ENCODE measurements at regions not wholly inside any gene's neighbourhood (a gene's known extent, or its start where the extent isn't known, plus 50 kb on each side); places are given as distances from the start of the nearest gene placed in this dataset.
"Not testable (repeated sequence)": the region's sequence is repeated elsewhere in the genome, so short reads cannot be mapped to it uniquely, and the experiment has no call there.

DNA sequence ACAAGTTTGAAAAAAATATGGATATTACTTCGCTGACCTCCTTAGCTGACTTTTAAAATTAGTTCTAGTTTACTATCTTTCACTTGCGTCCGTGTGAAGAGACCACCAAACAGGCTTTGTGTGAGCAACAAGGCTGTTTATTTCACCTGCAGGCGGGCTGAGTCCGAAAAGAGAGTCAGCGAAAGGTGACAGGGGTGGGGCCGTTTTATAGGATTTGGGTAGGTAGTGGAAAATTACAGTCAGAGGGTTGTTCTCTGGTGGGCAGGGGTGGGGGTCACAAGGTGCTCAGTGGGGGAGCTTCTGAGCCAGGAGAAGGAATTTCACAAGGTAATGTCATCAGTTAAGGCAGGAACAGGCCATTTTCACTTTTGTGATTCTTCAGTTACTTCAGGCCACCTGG lies 203.7 kb downstream of the POM121L12 start:
- not testable (repeated sequence) for H3K4me2 ChIP-seq (ENCODE audit: low read depth, low read length); BruUV-seq (replicated peaks)

DNA sequence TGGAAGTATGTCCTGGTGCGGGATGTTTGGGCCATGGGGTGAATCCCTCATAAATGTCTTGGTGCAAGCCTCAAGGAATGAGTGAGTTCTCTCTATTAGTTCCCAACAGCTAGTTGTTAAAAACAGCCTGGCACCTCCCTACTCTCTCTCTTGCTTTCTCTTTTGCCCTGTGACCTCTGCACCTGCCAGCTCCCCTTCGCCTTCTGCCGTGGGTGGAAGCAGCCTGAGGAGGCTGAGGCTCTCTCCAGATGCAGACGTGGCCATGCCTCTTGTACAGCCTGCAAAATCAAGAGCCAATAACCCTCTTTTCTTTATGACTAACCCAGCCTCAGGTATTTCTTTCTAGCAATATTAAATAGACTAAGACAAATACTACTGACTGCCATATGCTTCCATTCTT lies 210.3 kb downstream of the POM121L12 start:
- ChIA-PET CTCF (ENCODE audit: low intra/inter-chr PET ratio, low total read pairs) (no interaction called here), POLR2A (no interaction called here)
- H3K9ac ChIP-seq (ENCODE audit: insufficient read depth, low read depth, low read length): no peak overlapping the region
- TF ChIP-seq PHF21A (CRISPR knock-in tag; IDR thresholded peaks at IDR 0.05): no peak
- no peak for TF ChIP-seq ZNF777 (CRISPR knock-in tag; IDR thresholded peaks at IDR 0.05)
- no peak for TF ChIP-seq JARID2 (CRISPR knock-in tag; IDR thresholded peaks at IDR 0.05; ENCODE audit: insufficient replicate concordance)
- TF ChIP-seq ZNF101 (CRISPR knock-in tag; IDR thresholded peaks at IDR 0.05; ENCODE audit: borderline replicate concordance, low read depth): no peak
- TF ChIP-seq, protein P1, sequence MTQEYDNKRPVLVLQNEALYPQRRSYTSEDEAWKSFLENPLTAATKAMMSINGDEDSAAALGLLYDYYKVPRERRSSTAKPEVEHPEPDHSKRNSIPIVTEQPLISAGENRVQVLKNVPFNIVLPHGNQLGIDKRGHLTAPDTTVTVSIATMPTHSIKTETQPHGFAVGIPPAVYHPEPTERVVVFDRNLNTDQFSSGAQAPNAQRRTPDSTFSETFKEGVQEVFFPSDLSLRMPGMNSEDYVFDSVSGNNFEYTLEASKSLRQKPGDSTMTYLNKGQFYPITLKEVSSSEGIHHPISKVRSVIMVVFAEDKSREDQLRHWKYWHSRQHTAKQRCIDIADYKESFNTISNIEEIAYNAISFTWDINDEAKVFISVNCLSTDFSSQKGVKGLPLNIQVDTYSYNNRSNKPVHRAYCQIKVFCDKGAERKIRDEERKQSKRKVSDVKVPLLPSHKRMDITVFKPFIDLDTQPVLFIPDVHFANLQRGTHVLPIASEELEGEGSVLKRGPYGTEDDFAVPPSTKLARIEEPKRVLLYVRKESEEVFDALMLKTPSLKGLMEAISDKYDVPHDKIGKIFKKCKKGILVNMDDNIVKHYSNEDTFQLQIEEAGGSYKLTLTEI (CRISPR knock-in tag; conservative IDR thresholded peaks at IDR 0.05): no peak
- no peak for TF ChIP-seq TRIM24 (CRISPR knock-in tag; IDR thresholded peaks at IDR 0.05)
- TF ChIP-seq CBX5 (CRISPR knock-in tag; IDR thresholded peaks at IDR 0.05; ENCODE audit: borderline replicate concordance): no peak
- no peak for TF ChIP-seq TERF1 (CRISPR knock-in tag; IDR thresholded peaks at IDR 0.05)
- TF ChIP-seq FOXK1 (CRISPR knock-in tag; IDR thresholded peaks at IDR 0.05; ENCODE audit: borderline replicate concordance, low read depth): no peak
- no peak for TF ChIP-seq GATAD2A (CRISPR knock-in tag; IDR thresholded peaks at IDR 0.05)
- no peak for TF ChIP-seq ZFP36L1 (CRISPR knock-in tag; IDR thresholded peaks at IDR 0.05)
- TF ChIP-seq ZNF501 (CRISPR knock-in tag; IDR thresholded peaks at IDR 0.05): no peak
- TF ChIP-seq ZNF569 (CRISPR knock-in tag; IDR thresholded peaks at IDR 0.05; ENCODE audit: borderline replicate concordance): no peak
- intact Hi-C loops (cut with micrococcal nuclease; ENCODE audit: unreplicated experiment) (no loop called here), in situ Hi-C loops (cut with HindIII; ENCODE audit: extremely low pct_ligation_motif_present, low pct_unique_long_range_greater_than_20kb) (no loop called here)
- H2AFZ ChIP-seq (ENCODE audit: low read length): no peak overlapping the region
- no peaks in the 10 kb centered on the region for H3K4me1 ChIP-seq (ENCODE audit: insufficient read depth, low read length)
- no peak overlapping the region for H3K4me2 ChIP-seq (ENCODE audit: low read depth, low read length)
- DNase-seq (ENCODE audit: low spot score): no peak
- H3K27me3 ChIP-seq (ENCODE audit: control insufficient read depth in 1 of 2, insufficient read depth in 2 of 2, low read length in 2 of 2): no peaks in the 10 kb centered on the region
- FAIRE-seq: no peak
- 2% methylated on average over 4 of the region's 4 CpGs for WGBS (ENCODE audit: low lambda C conversion rate)
- H4K20me1 ChIP-seq (ENCODE audit: insufficient read depth, low read length): no peaks in the 10 kb centered on the region
- no peaks in the 10 kb centered on the region for H3K36me3 ChIP-seq (replicated peaks in 1 of 2; ENCODE audit: control insufficient read depth in 1 of 2, insufficient read depth in 2 of 2, low read length in 2 of 2)
- H3K9me3 ChIP-seq (ENCODE audit: low read length): peaks cover 62% of the 10 kb centered on the region
- ATAC-seq: no peak
- H3K27ac ChIP-seq (ENCODE audit: extremely low read length, insufficient read depth, low read length): no peak overlapping the region
- BruUV-seq (replicated peaks): no TSS peak
- no peak overlapping the region for H3K4me3 ChIP-seq (replicated peaks in 1 of 3; ENCODE audit: insufficient read depth in 1 of 3, low read depth in 2 of 3, low read length in 3 of 3)
- no peaks in the 10 kb centered on the region for H3K79me2 ChIP-seq (ENCODE audit: insufficient read depth, low read length)

More for the DNA sequence above, 203.7 kb downstream of the POM121L12 start:
- H3K27ac ChIP-seq (ENCODE audit: extremely low read length, insufficient read depth, low read length); intact Hi-C loops (cut with micrococcal nuclease; ENCODE audit: unreplicated experiment); H3K9ac ChIP-seq (ENCODE audit: insufficient read depth, low read depth, low read length); FAIRE-seq; CTCF ChIA-PET (ENCODE audit: low intra/inter-chr PET ratio, low total read pairs); ATAC-seq; H3K79me2 ChIP-seq (ENCODE audit: insufficient read depth, low read length); H3K4me3 ChIP-seq (replicated peaks in 1 of 3; ENCODE audit: insufficient read depth in 1 of 3, low read depth in 2 of 3, low read length in 3 of 3); H3K27me3 ChIP-seq (ENCODE audit: control insufficient read depth in 1 of 2, insufficient read depth in 2 of 2, low read length in 2 of 2); H3K4me1 ChIP-seq (ENCODE audit: insufficient read depth, low read length); POLR2A ChIA-PET; H4K20me1 ChIP-seq (ENCODE audit: insufficient read depth, low read length); H3K36me3 ChIP-seq (replicated peaks in 1 of 2; ENCODE audit: control insufficient read depth in 1 of 2, insufficient read depth in 2 of 2, low read length in 2 of 2); H2AFZ ChIP-seq (ENCODE audit: low read length); DNase-seq (ENCODE audit: low spot score); in situ Hi-C loops (cut with HindIII; ENCODE audit: extremely low pct_ligation_motif_present, low pct_unique_long_range_greater_than_20kb): not testable (repeated sequence)
- 43% methylated on average over 7 of the region's 7 CpGs for WGBS (ENCODE audit: low lambda C conversion rate)
- H3K9me3 ChIP-seq (ENCODE audit: low read length): peaks cover 53% of the 10 kb centered on the region

Data from HepG2 (cell line).